Vagina (tissue), 2 donors: ENCODE measurements at regions not wholly inside any gene's neighbourhood (a gene's known extent, or its start where the extent isn't known, plus 50 kb on each side); places are given as distances from the start of the nearest gene placed in this dataset.

ENCODE experiments used
- CTCF ChIP-seq, 3 experiments: fragments of 450-650 bp in 2 of 3; fragments of 200-600 bp in 1 of 3; sonication (generic) in 1 of 3; IDR thresholded peaks; one replicate each; pipeline ENCODE4 v1.5.1; 2017 to 2019; ENCODE audit warnings: antibody characterized with exemption in 3 of 3, mild to moderate bottlenecking in 2 of 3, moderate library complexity in 2 of 3
- POLR2AphosphoS5 ChIP-seq, 2 donors: sonication (generic); formaldehyde crosslinking; IDR thresholded peaks; one replicate each; pipeline ENCODE4 v1.9.0; 2017; ENCODE audit warnings: antibody characterized with exemption in 2 of 2, mild to moderate bottlenecking in 2 of 2, low read depth in 1 of 2; ENCODE audit not compliant: insufficient read depth in 1 of 2

- TF ChIP-seq CTCF (IDR thresholded peaks at IDR 0.05) (no peak), POLR2AphosphoS5 (IDR thresholded peaks at IDR 0.05; ENCODE audit: insufficient read depth in 1 of 2, low read depth in 1 of 2) (no peak)
Measured at GRCh38 chr12:86711731-86712130, 455.5 kb upstream of the MGAT4C start.
